AG10803 (cell line): ENCODE measurements at regions not wholly inside any gene's neighbourhood (a gene's known extent, or its start where the extent isn't known, plus 50 kb on each side); places are given as distances from the start of the nearest gene placed in this dataset.

Source experiments
- DNase-seq: peaks from one replicate; pipeline ENCODE4 v3.0.0; 2010; ENCODE audit warnings: low read depth
- H3K4me3 ChIP-seq: 2 replicates; pipeline ENCODE4 v1.5.1; 2011; ENCODE audit warnings: mild to moderate bottlenecking, low read length, control low read depth
- CTCF ChIP-seq: conservative IDR thresholded peaks from 2 replicates; pipeline ENCODE4 v1.5.1; 2011; ENCODE audit warnings: mild to moderate bottlenecking, low read length, control low read depth, inconsistent platforms

- H3K4me3 ChIP-seq: no peak overlapping the region
- no peak for TF ChIP-seq CTCF
- DNase-seq: no peak
These were observed 196.1 kb downstream of the MACC1 start for GRCh38 chr7:20021066-20021465.

- TF ChIP-seq CTCF: no peak
- H3K4me3 ChIP-seq: no peak overlapping the region
- no peak for DNase-seq
These were observed 197.3 kb downstream of the MACC1 start for GRCh38 chr7:20019757-20020432.

GRCh38 chr7:20016669-20017068 lies 200.5 kb downstream of the MACC1 start:
- TF ChIP-seq CTCF: no peak
- H3K4me3 ChIP-seq: no peak overlapping the region
- DNase-seq: no peak

GRCh38 chr7:20013536-20013935 lies 203.6 kb downstream of the MACC1 start:
- DNase-seq: no peak
- no peak for TF ChIP-seq CTCF
- no peak overlapping the region for H3K4me3 ChIP-seq

GRCh38 chr7:20012100-20012499 lies 205.1 kb downstream of the MACC1 start:
- no peak overlapping the region for H3K4me3 ChIP-seq
- DNase-seq: no peak

GRCh38 chr7:20010877-20011276 lies 206.3 kb downstream of the MACC1 start:
- H3K4me3 ChIP-seq: no peak overlapping the region
- no peak for DNase-seq
- TF ChIP-seq CTCF: no peak

More at GRCh38 chr7:20012100-20012499, 205.1 kb downstream of the MACC1 start:
- TF ChIP-seq CTCF: no peak

GRCh38 chr7:20007510-20007909 lies 209.7 kb downstream of the MACC1 start:
- no peak for TF ChIP-seq CTCF
- no peak for DNase-seq
- no peak overlapping the region for H3K4me3 ChIP-seq
